Kidney (tissue), 13 donors: ENCODE measurements at regions not wholly inside any gene's neighbourhood (a gene's known extent, or its start where the extent isn't known, plus 50 kb on each side); places are given as distances from the start of the nearest gene placed in this dataset.

Source experiments
- DNase-seq, 5 donors: peaks; one replicate each; pipeline ENCODE4 v3.0.0-alpha.2; 2013 to 2020
- FAIRE-seq: peaks from 2 replicates; lab custom pipeline; 2012; peaks lifted over from hg19 to GRCh38; lab: Jason Lieb, UNC
- H3K27ac ChIP-seq, 2 donors: one replicate each; pipeline ENCODE4 v1.7.0; 2013; ENCODE audit warnings: low read depth in 2 of 2, low read length in 2 of 2, inconsistent platforms in 1 of 2
- H3K27me3 ChIP-seq: one replicate; pipeline ENCODE4 v1.7.1; 2013; ENCODE audit warnings: low read length, inconsistent platforms; ENCODE audit not compliant: control insufficient read depth, insufficient read depth
- H3K36me3 ChIP-seq, 3 donors: one replicate each; pipeline versions ENCODE4 v1.7.0 to v1.7.1; 2013; ENCODE audit warnings: low read length in 3 of 3, control low read depth in 1 of 3, inconsistent platforms in 1 of 3; ENCODE audit not compliant: insufficient read depth in 3 of 3, control insufficient read depth in 2 of 3
- H3K4me1 ChIP-seq, 3 donors: one replicate each; pipeline versions ENCODE4 v1.7.0 to v1.7.1; 2013; ENCODE audit warnings: low read length in 3 of 3, inconsistent platforms in 1 of 3, low read depth in 1 of 3; ENCODE audit not compliant: control insufficient read depth in 2 of 3, insufficient read depth in 2 of 3
- H3K4me3 ChIP-seq, 3 donors: one replicate each; pipeline versions ENCODE4 v1.7.0 to v1.8.1; 2013; ENCODE audit warnings: low read length in 3 of 3, control low read depth in 1 of 3, inconsistent platforms in 1 of 3
- H3K9ac ChIP-seq, 3 donors: one replicate each; pipeline versions ENCODE4 v1.7.0 to v1.7.1; 2013; ENCODE audit warnings: low read length in 3 of 3, control low read depth in 1 of 3, inconsistent platforms in 1 of 3
- H3K9me3 ChIP-seq, 3 donors: one replicate each; pipeline versions ENCODE4 v1.7.0 to v1.7.1; 2013; ENCODE audit warnings: low read length in 3 of 3, control low read depth in 1 of 3, inconsistent platforms in 1 of 3; ENCODE audit not compliant: control insufficient read depth in 2 of 3, insufficient read depth in 1 of 3
- intact Hi-C: fragments of 100-400 bp; cut with DNase I; formaldehyde crosslinking; loops from one replicate; pipeline ENCODE4 v1.11.1; 2022
- TF ChIP-seq, protein P1 (sequence below): IDR thresholded peaks from 3 replicates; pipeline ENCODE4 v1.5.1; 2012; ENCODE audit warnings: mild to moderate bottlenecking, moderate library complexity, borderline replicate concordance; ENCODE audit not compliant: insufficient read depth; ENCODE audit errors: extremely low read depth
- donor health status: control.
- donor health status: control.
- donor health status: control.
- donor health status: control.
- donor health status: control.
- donor health status: DM: yes; HTN: yes; CAD: no.
- donor health status: Normal renal cell carcinoma (clear cell type).

DNA sequence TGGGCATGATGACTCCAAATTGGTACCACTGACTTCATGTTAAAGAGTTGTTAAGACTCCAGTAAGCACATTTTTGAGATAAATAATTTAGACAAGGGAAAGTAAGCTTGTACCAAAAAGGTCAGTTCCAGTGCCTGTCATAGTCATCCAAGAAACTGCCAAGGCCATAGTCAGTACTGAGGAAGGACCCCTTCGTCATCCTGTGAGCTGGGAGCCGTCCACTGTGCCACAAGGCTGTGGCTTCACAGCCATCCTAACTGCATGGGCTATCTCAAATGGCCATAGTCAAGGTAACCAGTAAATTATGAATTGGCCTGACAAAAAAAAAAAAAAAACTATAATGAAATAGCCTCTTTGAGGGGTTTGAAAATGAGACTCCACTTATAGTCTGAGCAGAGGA is 207.2 kb downstream of the C7orf25 start:
- TF ChIP-seq, protein P1, sequence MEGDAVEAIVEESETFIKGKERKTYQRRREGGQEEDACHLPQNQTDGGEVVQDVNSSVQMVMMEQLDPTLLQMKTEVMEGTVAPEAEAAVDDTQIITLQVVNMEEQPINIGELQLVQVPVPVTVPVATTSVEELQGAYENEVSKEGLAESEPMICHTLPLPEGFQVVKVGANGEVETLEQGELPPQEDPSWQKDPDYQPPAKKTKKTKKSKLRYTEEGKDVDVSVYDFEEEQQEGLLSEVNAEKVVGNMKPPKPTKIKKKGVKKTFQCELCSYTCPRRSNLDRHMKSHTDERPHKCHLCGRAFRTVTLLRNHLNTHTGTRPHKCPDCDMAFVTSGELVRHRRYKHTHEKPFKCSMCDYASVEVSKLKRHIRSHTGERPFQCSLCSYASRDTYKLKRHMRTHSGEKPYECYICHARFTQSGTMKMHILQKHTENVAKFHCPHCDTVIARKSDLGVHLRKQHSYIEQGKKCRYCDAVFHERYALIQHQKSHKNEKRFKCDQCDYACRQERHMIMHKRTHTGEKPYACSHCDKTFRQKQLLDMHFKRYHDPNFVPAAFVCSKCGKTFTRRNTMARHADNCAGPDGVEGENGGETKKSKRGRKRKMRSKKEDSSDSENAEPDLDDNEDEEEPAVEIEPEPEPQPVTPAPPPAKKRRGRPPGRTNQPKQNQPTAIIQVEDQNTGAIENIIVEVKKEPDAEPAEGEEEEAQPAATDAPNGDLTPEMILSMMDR, result no peak
- Histone ChIP-seq H3K4me3 (no peak overlapping the region), H3K27me3 (no peaks in the 10 kb centered on the region), H3K27ac (no peak overlapping the region), H3K9me3 (no peaks in the 10 kb centered on the region), H3K9ac (no peak overlapping the region), H3K4me1 (no peaks in the 10 kb centered on the region), H3K36me3 (no peaks in the 10 kb centered on the region)
- intact Hi-C loops, result no loop called here
- no peak for FAIRE-seq
- DNase-seq, result no peak

DNA sequence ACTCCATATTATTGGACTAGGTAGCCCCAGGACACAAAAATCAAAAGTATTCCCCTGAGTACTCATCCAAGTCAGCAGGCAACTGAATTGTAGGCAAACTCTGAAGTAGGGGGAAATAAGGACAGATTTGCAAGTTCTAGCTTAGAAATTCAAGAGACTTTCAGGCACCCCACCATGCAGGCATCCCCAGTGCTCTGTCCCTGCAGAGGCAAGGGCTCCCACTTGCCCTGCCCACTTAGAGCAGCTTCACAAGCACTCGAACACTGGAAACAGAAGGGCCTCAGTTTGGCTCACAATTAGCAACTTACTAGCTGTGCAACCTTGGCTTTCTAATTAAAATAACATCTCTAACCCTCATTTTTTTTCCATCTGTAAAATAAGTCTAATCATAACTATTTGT is 209.2 kb downstream of the C7orf25 start:
- no peaks in the 10 kb centered on the region for H3K36me3 ChIP-seq
- TF ChIP-seq, protein P1, result no peak
- FAIRE-seq (no peak), DNase-seq (no peak)
- intact Hi-C loops, result no loop called here
- no peaks in the 10 kb centered on the region for H3K4me1 ChIP-seq
- no peak overlapping the region for H3K9ac ChIP-seq
- H3K4me3 ChIP-seq, result no peak overlapping the region
- no peaks in the 10 kb centered on the region for H3K27me3 ChIP-seq
- H3K9me3 ChIP-seq, result no peaks in the 10 kb centered on the region
- H3K27ac ChIP-seq, result no peak overlapping the region

DNA sequence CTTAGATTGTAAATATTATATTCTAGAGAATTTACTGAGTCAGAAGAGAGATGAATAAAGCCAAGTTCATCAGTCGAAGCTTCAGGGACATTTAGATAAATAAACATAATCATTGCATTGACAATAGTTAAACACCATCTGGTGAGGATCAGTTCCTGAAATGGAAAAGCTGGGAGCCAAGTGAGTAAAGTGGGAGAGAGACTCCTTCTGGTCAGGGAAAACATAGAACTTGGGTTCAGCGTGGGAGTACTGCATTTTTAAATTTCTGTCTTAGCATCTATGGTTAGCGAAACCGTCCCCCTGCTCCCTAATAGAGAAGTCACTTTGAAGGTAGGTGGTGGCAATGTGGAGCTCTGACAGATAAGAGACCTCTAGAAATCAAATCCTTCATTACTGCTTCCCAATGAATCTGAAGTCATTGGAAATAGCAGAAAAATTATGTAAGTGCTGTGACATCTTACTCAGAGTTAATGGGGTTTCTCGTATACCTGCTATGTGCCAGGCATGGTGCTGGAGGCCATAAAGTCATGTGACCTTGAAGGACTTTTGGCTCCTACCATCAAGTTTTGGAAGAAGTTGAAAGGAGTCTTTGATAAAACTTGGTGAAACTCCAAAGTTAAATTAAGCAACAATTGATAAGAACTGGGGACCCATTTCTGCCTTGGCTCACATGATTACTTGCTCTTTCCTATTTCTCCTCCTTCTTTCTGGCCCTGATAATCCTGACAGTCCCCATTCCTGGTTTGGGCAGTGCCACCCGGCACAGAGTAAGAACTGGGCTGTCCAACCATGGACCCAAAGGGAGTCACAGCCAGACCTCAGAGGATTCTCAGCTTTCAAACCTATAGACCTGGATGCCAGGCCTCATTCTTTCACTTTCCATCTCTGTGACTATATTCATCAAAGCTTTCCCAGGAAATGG is 211.2 kb downstream of the C7orf25 start:
- peak in 2 of 5 donors; percentile 28 to 58 for DNase-seq
- Histone ChIP-seq H3K36me3 (no peaks in the 10 kb centered on the region), H3K9ac (no peak overlapping the region), H3K9me3 (no peaks in the 10 kb centered on the region), H3K27ac (no peak overlapping the region), H3K4me1 (no peaks in the 10 kb centered on the region), H3K27me3 (no peaks in the 10 kb centered on the region), H3K4me3 (no peak overlapping the region)
- FAIRE-seq, result no peak
- TF ChIP-seq, protein P1, result no peak
- intact Hi-C loops, result no loop called here
